Suprapubic skin (tissue), 4 donors: ENCODE measurements at regions not wholly inside any gene's neighbourhood (a gene's known extent, or its start where the extent isn't known, plus 50 kb on each side); places are given as distances from the start of the nearest gene placed in this dataset.

Experiments used
- DNase-seq, 2 donors: peaks; one replicate each; pipeline ENCODE4 v3.0.0-alpha.2; 2019; ENCODE audit warnings: low spot score in 2 of 2
- H3K27ac ChIP-seq: fragments of 200-600 bp; sonication (generic); one replicate; pipeline ENCODE4 v1.5.1; 2019
- H3K27me3 ChIP-seq: fragments of 200-600 bp; sonication (generic); one replicate; pipeline ENCODE4 v1.5.1; 2019
- H3K36me3 ChIP-seq: fragments of 200-600 bp; sonication (generic); one replicate; pipeline ENCODE4 v1.5.1; 2019
- H3K4me1 ChIP-seq: fragments of 200-600 bp; sonication (generic); one replicate; pipeline ENCODE4 v1.5.1; 2019
- H3K4me3 ChIP-seq: fragments of 200-600 bp; sonication (generic); one replicate; pipeline ENCODE4 v1.5.1; 2019; ENCODE audit warnings: mild to moderate bottlenecking
- H3K9me3 ChIP-seq: fragments of 200-600 bp; sonication (generic); one replicate; pipeline ENCODE4 v1.5.1; 2019
- CTCF ChIP-seq, 2 donors: fragments of 200-600 bp in 1 of 2; fragments of 450-650 bp in 1 of 2; sonication (generic) in 1 of 2; IDR thresholded peaks; one replicate each; pipeline ENCODE4 v1.5.1; 2016 to 2019; ENCODE audit warnings: antibody characterized with exemption in 2 of 2, mild to moderate bottlenecking in 1 of 2, moderate library complexity in 1 of 2
- EP300 ChIP-seq: sonication (generic); formaldehyde crosslinking; IDR thresholded peaks from one replicate; pipeline ENCODE4 v1.6.1; 2017; ENCODE audit warnings: antibody characterized with exemption
- POLR2A ChIP-seq, 2 donors: fragments of 450-650 bp; IDR thresholded peaks; one replicate each; pipeline ENCODE4 v1.6.1; 2017; ENCODE audit warnings: antibody characterized with exemption in 2 of 2, mild to moderate bottlenecking in 2 of 2, moderate library complexity in 2 of 2
- POLR2AphosphoS5 ChIP-seq, 3 donors: sonication (generic); formaldehyde crosslinking; IDR thresholded peaks; one replicate each; pipeline ENCODE4 v1.6.1; 2017; ENCODE audit warnings: antibody characterized with exemption in 3 of 3
- WGBS: methylation state at CpG from one replicate; pipeline ENCODE4 v1.1.5; 2018; 5-methylcytosine and 5-hydroxymethylcytosine counted together

- H3K9me3 ChIP-seq: peaks cover 5% of the 10 kb centered on the region
- 28% methylated on average over 2 of the region's 2 CpGs for WGBS
- no peaks in the 10 kb centered on the region for H3K27me3 ChIP-seq
- no peaks in the 10 kb centered on the region for H3K4me1 ChIP-seq
- no peak overlapping the region for H3K27ac ChIP-seq
- no peak for DNase-seq
- TF ChIP-seq CTCF (IDR thresholded peaks at IDR 0.05) (no peak), POLR2AphosphoS5 (IDR thresholded peaks at IDR 0.05) (no peak), EP300 (no peak), POLR2A (IDR thresholded peaks at IDR 0.05) (no peak)
- no peak overlapping the region for H3K4me3 ChIP-seq
- no peaks in the 10 kb centered on the region for H3K36me3 ChIP-seq
Observed at GRCh38 chr12:28601570-28602058, 411.4 kb downstream of the CCDC91 start.

GRCh38 chr12:28602786-28603185 lies 412.5 kb downstream of the CCDC91 start:
- 74% methylated on average over 4 of the region's 4 CpGs for WGBS
- Histone ChIP-seq H3K4me3 (no peak overlapping the region), H3K36me3 (no peaks in the 10 kb centered on the region), H3K9me3 (peaks cover 9% of the 10 kb centered on the region), H3K27ac (no peak overlapping the region), H3K4me1 (no peaks in the 10 kb centered on the region), H3K27me3 (no peaks in the 10 kb centered on the region)
- DNase-seq: no peak
- TF ChIP-seq POLR2A (IDR thresholded peaks at IDR 0.05) (no peak), EP300 (no peak), CTCF (IDR thresholded peaks at IDR 0.05) (no peak), POLR2AphosphoS5 (IDR thresholded peaks at IDR 0.05) (no peak)

GRCh38 chr12:28603239-28603638 lies 413.0 kb downstream of the CCDC91 start:
- 76% methylated on average over 5 of the region's 5 CpGs for WGBS
- TF ChIP-seq CTCF (IDR thresholded peaks at IDR 0.05) (no peak), POLR2AphosphoS5 (IDR thresholded peaks at IDR 0.05) (no peak), POLR2A (IDR thresholded peaks at IDR 0.05) (no peak), EP300 (no peak)

GRCh38 chr12:28603801-28604200 lies 413.5 kb downstream of the CCDC91 start:
- WGBS: 81% methylated on average over 1 of the region's 1 CpG
- no peaks in the 10 kb centered on the region for H3K4me1 ChIP-seq
- no peak for DNase-seq
- H3K27ac ChIP-seq: no peak overlapping the region
- no peaks in the 10 kb centered on the region for H3K36me3 ChIP-seq
- TF ChIP-seq EP300 (no peak), POLR2AphosphoS5 (IDR thresholded peaks at IDR 0.05) (no peak), POLR2A (IDR thresholded peaks at IDR 0.05) (no peak), CTCF (IDR thresholded peaks at IDR 0.05) (no peak)
- peaks cover 9% of the 10 kb centered on the region for H3K9me3 ChIP-seq
- no peak overlapping the region for H3K4me3 ChIP-seq
- H3K27me3 ChIP-seq: no peaks in the 10 kb centered on the region

More at GRCh38 chr12:28603239-28603638, 413.0 kb downstream of the CCDC91 start:
- no peaks in the 10 kb centered on the region for H3K27me3 ChIP-seq
- no peak for DNase-seq
- no peaks in the 10 kb centered on the region for H3K36me3 ChIP-seq
- no peak overlapping the region for H3K27ac ChIP-seq
- H3K9me3 ChIP-seq: peaks cover 9% of the 10 kb centered on the region
- H3K4me3 ChIP-seq: no peak overlapping the region
- no peaks in the 10 kb centered on the region for H3K4me1 ChIP-seq

GRCh38 chr12:28604240-28604639 lies 414.0 kb downstream of the CCDC91 start:
- TF ChIP-seq POLR2AphosphoS5 (IDR thresholded peaks at IDR 0.05): no peak
- TF ChIP-seq CTCF (IDR thresholded peaks at IDR 0.05): no peak
- no peak for TF ChIP-seq POLR2A (IDR thresholded peaks at IDR 0.05)
- TF ChIP-seq EP300: no peak
- peaks cover 9% of the 10 kb centered on the region for H3K9me3 ChIP-seq
- H3K36me3 ChIP-seq: no peaks in the 10 kb centered on the region
- H3K27me3 ChIP-seq: no peaks in the 10 kb centered on the region
- no peak overlapping the region for H3K27ac ChIP-seq
- no peak for DNase-seq
- WGBS: 55% methylated on average over 1 of the region's 1 CpG
- H3K4me1 ChIP-seq: no peaks in the 10 kb centered on the region
- no peak overlapping the region for H3K4me3 ChIP-seq
